ENCODE measurements at regions not wholly inside any gene's neighbourhood (a gene's known extent, or its start where the extent isn't known, plus 50 kb on each side); places are given as distances from the start of the nearest gene placed in this dataset.

DNA sequence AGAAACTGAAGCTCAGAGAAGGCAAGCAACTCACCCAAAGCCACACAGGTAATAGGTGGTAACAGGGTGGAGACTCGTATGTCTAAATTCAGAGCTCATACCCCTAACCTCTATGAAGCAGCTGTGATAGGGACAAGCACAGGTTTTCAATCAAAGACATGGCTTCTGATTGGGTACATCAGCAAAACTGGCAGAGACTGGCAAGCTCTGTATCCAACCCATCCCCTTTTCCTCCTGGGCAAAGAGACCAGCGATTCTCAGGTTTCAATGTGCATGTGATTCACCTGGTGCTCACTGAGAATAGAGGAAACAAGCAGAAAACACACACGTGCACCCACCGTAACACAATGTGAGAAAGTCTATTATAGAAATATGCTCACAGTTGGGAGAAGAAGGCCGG lies 153.0 kb downstream of the SMIM20 start:
- no peak for TF ChIP-seq TAF1 (IDR thresholded peaks at IDR 0.05; ENCODE audit: low read depth)
- TF ChIP-seq TCF12 (IDR thresholded peaks at IDR 0.05; ENCODE audit: low read depth) = no peak
- TF ChIP-seq, protein P1, sequence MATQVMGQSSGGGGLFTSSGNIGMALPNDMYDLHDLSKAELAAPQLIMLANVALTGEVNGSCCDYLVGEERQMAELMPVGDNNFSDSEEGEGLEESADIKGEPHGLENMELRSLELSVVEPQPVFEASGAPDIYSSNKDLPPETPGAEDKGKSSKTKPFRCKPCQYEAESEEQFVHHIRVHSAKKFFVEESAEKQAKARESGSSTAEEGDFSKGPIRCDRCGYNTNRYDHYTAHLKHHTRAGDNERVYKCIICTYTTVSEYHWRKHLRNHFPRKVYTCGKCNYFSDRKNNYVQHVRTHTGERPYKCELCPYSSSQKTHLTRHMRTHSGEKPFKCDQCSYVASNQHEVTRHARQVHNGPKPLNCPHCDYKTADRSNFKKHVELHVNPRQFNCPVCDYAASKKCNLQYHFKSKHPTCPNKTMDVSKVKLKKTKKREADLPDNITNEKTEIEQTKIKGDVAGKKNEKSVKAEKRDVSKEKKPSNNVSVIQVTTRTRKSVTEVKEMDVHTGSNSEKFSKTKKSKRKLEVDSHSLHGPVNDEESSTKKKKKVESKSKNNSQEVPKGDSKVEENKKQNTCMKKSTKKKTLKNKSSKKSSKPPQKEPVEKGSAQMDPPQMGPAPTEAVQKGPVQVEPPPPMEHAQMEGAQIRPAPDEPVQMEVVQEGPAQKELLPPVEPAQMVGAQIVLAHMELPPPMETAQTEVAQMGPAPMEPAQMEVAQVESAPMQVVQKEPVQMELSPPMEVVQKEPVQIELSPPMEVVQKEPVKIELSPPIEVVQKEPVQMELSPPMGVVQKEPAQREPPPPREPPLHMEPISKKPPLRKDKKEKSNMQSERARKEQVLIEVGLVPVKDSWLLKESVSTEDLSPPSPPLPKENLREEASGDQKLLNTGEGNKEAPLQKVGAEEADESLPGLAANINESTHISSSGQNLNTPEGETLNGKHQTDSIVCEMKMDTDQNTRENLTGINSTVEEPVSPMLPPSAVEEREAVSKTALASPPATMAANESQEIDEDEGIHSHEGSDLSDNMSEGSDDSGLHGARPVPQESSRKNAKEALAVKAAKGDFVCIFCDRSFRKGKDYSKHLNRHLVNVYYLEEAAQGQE (IDR thresholded peaks at IDR 0.05; ENCODE audit: low read depth) = no peak
- TF ChIP-seq RAD21 (IDR thresholded peaks at IDR 0.05; ENCODE audit: low read depth) = no peak
- TF ChIP-seq, protein P2, sequence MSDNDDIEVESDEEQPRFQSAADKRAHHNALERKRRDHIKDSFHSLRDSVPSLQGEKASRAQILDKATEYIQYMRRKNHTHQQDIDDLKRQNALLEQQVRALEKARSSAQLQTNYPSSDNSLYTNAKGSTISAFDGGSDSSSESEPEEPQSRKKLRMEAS (IDR thresholded peaks at IDR 0.05) = no peak
- TF ChIP-seq EP300 (IDR thresholded peaks at IDR 0.05; ENCODE audit: borderline replicate concordance) = no peak
- no peak for TF ChIP-seq CEBPB (IDR thresholded peaks at IDR 0.05)
- no peak for TF ChIP-seq FOXM1 (IDR thresholded peaks at IDR 0.05; ENCODE audit: borderline replicate concordance, low read depth)
